Breast epithelium (tissue), 4 donors: ENCODE measurements at regions not wholly inside any gene's neighbourhood (a gene's known extent, or its start where the extent isn't known, plus 50 kb on each side); places are given as distances from the start of the nearest gene placed in this dataset.

Experiments used
- DNase-seq, 2 donors: peaks; one replicate each; pipeline ENCODE4 v3.0.0-alpha.2; 2019; ENCODE audit warnings: low spot score in 2 of 2
- H3K27ac ChIP-seq, 2 donors: fragments of 200-600 bp; sonication (generic) in 1 of 2; one replicate each; pipeline ENCODE4 v1.5.1; 2016 to 2019; ENCODE audit warnings: mild to moderate bottlenecking in 1 of 2
- H3K27me3 ChIP-seq, 2 donors: fragments of 200-600 bp; sonication (generic) in 1 of 2; one replicate each; pipeline versions ENCODE4 v1.5.1 to v1.6.0; 2017 to 2019; ENCODE audit warnings: control low read depth in 1 of 2, mild to moderate bottlenecking in 1 of 2
- H3K36me3 ChIP-seq: fragments of 200-600 bp; one replicate; pipeline ENCODE4 v1.5.1; 2019
- H3K4me1 ChIP-seq, 2 donors: fragments of 200-600 bp; sonication (generic); one replicate each; pipeline ENCODE4 v1.5.1; 2016 to 2019; ENCODE audit warnings: control low read depth in 1 of 2
- H3K4me3 ChIP-seq, 3 donors: fragments of 200-600 bp; sonication (generic); 1 replicate in 2 of 3; 2 replicates in 1 of 3; pipeline ENCODE4 v1.5.1; 2016 to 2019; ENCODE audit warnings: mild to moderate bottlenecking in 3 of 3, moderate library complexity in 2 of 3
- H3K9me3 ChIP-seq, 2 donors: fragments of 200-600 bp; sonication (generic) in 1 of 2; one replicate each; pipeline ENCODE4 v1.5.1; 2016 to 2019; ENCODE audit warnings: control low read depth in 1 of 2
- CTCF ChIP-seq, 3 donors: fragments of 450-650 bp; IDR thresholded peaks; one replicate each; pipeline ENCODE4 v1.5.1; 2016 to 2017; ENCODE audit warnings: antibody characterized with exemption in 3 of 3, mild to moderate bottlenecking in 3 of 3, moderate library complexity in 3 of 3
- POLR2A ChIP-seq: fragments of 450-650 bp; IDR thresholded peaks from one replicate; pipeline ENCODE4 v1.6.1; 2016; ENCODE audit warnings: antibody characterized with exemption, mild to moderate bottlenecking, moderate library complexity
- POLR2AphosphoS5 ChIP-seq, 3 donors: sonication (generic); formaldehyde crosslinking; IDR thresholded peaks; one replicate each; pipeline ENCODE4 v1.6.1; 2017; ENCODE audit warnings: antibody characterized with exemption in 3 of 3
- intact Hi-C: fragments of 100-400 bp; cut with DNase I; formaldehyde crosslinking; loops from one replicate; pipeline ENCODE4 v1.15.1; 2023; ENCODE audit warnings: low total_unique reads

GRCh38 chr4:135274416-135274815 is 1072.8 kb upstream of the PABPC4L start:
- H3K4me3 ChIP-seq, result no peak overlapping the region
- H3K27me3 ChIP-seq, result no peaks in the 10 kb centered on the region
- H3K9me3 ChIP-seq, result no peaks in the 10 kb centered on the region
- TF ChIP-seq POLR2A (no peak), POLR2AphosphoS5 (IDR thresholded peaks at IDR 0.05) (no peak)
- no peaks in the 10 kb centered on the region for H3K36me3 ChIP-seq
- intact Hi-C loops, result no loop called here
- H3K4me1 ChIP-seq, result no peaks in the 10 kb centered on the region
- DNase-seq, result no peak
- H3K27ac ChIP-seq, result no peak overlapping the region

GRCh38 chr4:135269125-135269890 is 1067.7 kb upstream of the PABPC4L start:
- Histone ChIP-seq H3K9me3 (no peaks in the 10 kb centered on the region), H3K4me1 (no peaks in the 10 kb centered on the region), H3K27ac (no peak overlapping the region), H3K27me3 (no peaks in the 10 kb centered on the region), H3K36me3 (no peaks in the 10 kb centered on the region), H3K4me3 (no peak overlapping the region)
- DNase-seq, result no peak
- TF ChIP-seq POLR2A (no peak), CTCF (IDR thresholded peaks at IDR 0.05) (no peak), POLR2AphosphoS5 (IDR thresholded peaks at IDR 0.05) (no peak)
- intact Hi-C loops, result no loop called here

GRCh38 chr4:135268369-135268768 is 1066.8 kb upstream of the PABPC4L start:
- no peaks in the 10 kb centered on the region for H3K9me3 ChIP-seq
- H3K4me3 ChIP-seq, result no peak overlapping the region
- no peaks in the 10 kb centered on the region for H3K4me1 ChIP-seq
- no peaks in the 10 kb centered on the region for H3K36me3 ChIP-seq
- no peaks in the 10 kb centered on the region for H3K27me3 ChIP-seq
- H3K27ac ChIP-seq, result no peak overlapping the region
- no peak for DNase-seq
- intact Hi-C loops, result no loop called here
- TF ChIP-seq POLR2A, result no peak
- no peak for TF ChIP-seq POLR2AphosphoS5 (IDR thresholded peaks at IDR 0.05)
- TF ChIP-seq CTCF (IDR thresholded peaks at IDR 0.05), result no peak

- Histone ChIP-seq H3K9me3 (no peaks in the 10 kb centered on the region), H3K27me3 (no peaks in the 10 kb centered on the region), H3K4me3 (no peak overlapping the region), H3K36me3 (no peaks in the 10 kb centered on the region), H3K27ac (no peak overlapping the region), H3K4me1 (no peaks in the 10 kb centered on the region)
- no peak for TF ChIP-seq POLR2A
- TF ChIP-seq CTCF (IDR thresholded peaks at IDR 0.05), result no peak
- TF ChIP-seq POLR2AphosphoS5 (IDR thresholded peaks at IDR 0.05), result no peak
- no peak for DNase-seq
- intact Hi-C loops, result no loop called here
These were observed 1065.7 kb upstream of the PABPC4L start for GRCh38 chr4:135267148-135267865.

GRCh38 chr4:135256111-135256510 is 1054.5 kb upstream of the PABPC4L start:
- Histone ChIP-seq H3K4me1 (no peaks in the 10 kb centered on the region), H3K4me3 (no peak overlapping the region), H3K9me3 (no peaks in the 10 kb centered on the region), H3K27ac (no peak overlapping the region), H3K36me3 (no peaks in the 10 kb centered on the region), H3K27me3 (no peaks in the 10 kb centered on the region)
- TF ChIP-seq POLR2A (no peak), CTCF (IDR thresholded peaks at IDR 0.05) (no peak), POLR2AphosphoS5 (IDR thresholded peaks at IDR 0.05) (no peak)
- DNase-seq, result no peak
- intact Hi-C loops, result loop anchor here (10.0 kb wide), 2 partner anchors 239 to 1819 kb away; no protein-coding TSS in a partner anchor
